HCT116 (cell line): ENCODE measurements at regions not wholly inside any gene's neighbourhood (a gene's known extent, or its start where the extent isn't known, plus 50 kb on each side); places are given as distances from the start of the nearest gene placed in this dataset.

Experiments used
- CEBPB ChIP-seq: IDR thresholded peaks from 2 replicates; pipeline ENCODE4 v1.6.1; 2012; ENCODE audit warnings: low read depth
- CTCF ChIP-seq, 3 experiments: fragments of 200-600 bp in 1 of 3; sonication (generic) in 1 of 3; IDR thresholded peaks in 2 of 3; conservative IDR thresholded peaks in 1 of 3; 2 replicates each; pipeline ENCODE4 v1.5.1; 2012 to 2017; ENCODE audit warnings: low read depth in 2 of 3, low read length in 2 of 3, antibody characterized with exemption in 1 of 3, borderline replicate concordance in 1 of 3, control low read depth in 1 of 3, mild to moderate bottlenecking in 1 of 3, mixed read lengths in 1 of 3, mixed run types in 1 of 3, moderate library complexity in 1 of 3; ENCODE audit not compliant: insufficient read depth in 1 of 3
- EZH2 ChIP-seq: fragments of 200-600 bp; sonication (generic); IDR thresholded peaks from 2 replicates; pipeline ENCODE4 v1.6.1; 2017; ENCODE audit warnings: antibody characterized with exemption, mixed run types
- EZH2phosphoT487 ChIP-seq: fragments of 200-600 bp; IDR thresholded peaks from 2 replicates; pipeline ENCODE4 v1.6.1; 2018; ENCODE audit warnings: antibody characterized with exemption, borderline replicate concordance
- POLR2A ChIP-seq: IDR thresholded peaks from 2 replicates; pipeline ENCODE4 v1.7.0; 2011; ENCODE audit warnings: borderline replicate concordance; ENCODE audit not compliant: insufficient read depth, insufficient read length; ENCODE audit errors: extremely low read depth
- POLR2AphosphoS5 ChIP-seq: IDR thresholded peaks from 2 replicates; pipeline ENCODE4 v1.6.1; 2011; ENCODE audit warnings: mild to moderate bottlenecking, low read depth, low read length, moderate library complexity
- REST ChIP-seq: IDR thresholded peaks from 2 replicates; pipeline ENCODE4 v1.6.1; 2012; ENCODE audit warnings: low read depth
- ZBTB33 ChIP-seq: IDR thresholded peaks from 2 replicates; pipeline ENCODE4 v1.6.1; 2011; ENCODE audit warnings: mild to moderate bottlenecking, low read length, moderate library complexity; ENCODE audit not compliant: insufficient replicate concordance; ENCODE audit errors: extremely low read depth
- ZFX ChIP-seq: fragments of 450-650 bp; IDR thresholded peaks from 2 replicates; pipeline ENCODE4 v1.6.1; 2017

- TF ChIP-seq POLR2AphosphoS5, result no peak
- no peak for TF ChIP-seq CTCF (IDR thresholded peaks at IDR 0.05 in 2 of 3, conservative IDR thresholded peaks at IDR 0.05 in 1 of 3; ENCODE audit: borderline replicate concordance in 1 of 3, insufficient read depth in 1 of 3, low read depth in 2 of 3, low read length in 2 of 3)
- no peak for TF ChIP-seq EZH2
- TF ChIP-seq POLR2A, result no peak
- TF ChIP-seq EZH2phosphoT487, result no peak
- TF ChIP-seq REST, result no peak
- no peak for TF ChIP-seq ZFX
- TF ChIP-seq CEBPB, result no peak
- no peak for TF ChIP-seq ZBTB33
Observed at GRCh38 chr3:41103200-41103599, 96.1 kb upstream of the CTNNB1 start.
